Hippocampal formation (tissue), 2 donors: ENCODE measurements at regions not wholly inside any gene's neighbourhood (a gene's known extent, or its start where the extent isn't known, plus 50 kb on each side); places are given as distances from the start of the nearest gene placed in this dataset.

Experiments
- DNase-seq, 2 donors: peaks; one replicate each; lab custom pipeline; 2025; lab: John Stamatoyannopoulos, UW

DNA sequence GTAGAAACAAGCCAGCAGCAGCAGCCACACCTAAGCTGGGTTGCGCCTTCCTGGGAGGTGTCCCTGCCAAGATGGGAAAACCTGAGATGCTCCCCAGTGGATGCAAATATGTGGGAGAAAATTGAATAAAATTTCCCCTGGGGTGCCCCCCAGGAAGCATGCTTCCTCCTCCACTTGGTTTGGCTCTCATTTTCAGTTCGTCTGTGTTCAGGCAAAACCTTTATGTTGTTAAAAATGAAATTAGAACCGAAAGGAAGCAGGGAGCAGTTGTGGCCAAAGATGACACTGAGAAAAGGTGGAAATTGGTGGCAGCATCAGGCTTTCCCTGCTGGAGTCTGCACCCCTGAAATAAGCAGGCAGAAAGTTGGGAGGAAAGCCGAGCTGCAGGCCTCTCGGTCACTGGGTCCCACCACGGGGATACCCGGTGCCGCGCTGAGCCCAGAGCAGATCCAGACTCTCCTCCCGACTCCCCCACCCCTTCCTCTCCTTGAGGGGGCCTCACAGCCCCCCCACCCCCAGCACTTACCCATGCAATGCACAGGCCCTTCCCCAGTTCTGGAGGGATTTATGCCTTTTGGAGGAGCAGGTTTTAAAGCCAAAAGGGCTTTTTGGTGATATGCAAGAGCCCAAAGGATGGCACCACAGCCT is 267.7 kb upstream of the SPRED2 start:
- DNase-seq, result no peak

DNA sequence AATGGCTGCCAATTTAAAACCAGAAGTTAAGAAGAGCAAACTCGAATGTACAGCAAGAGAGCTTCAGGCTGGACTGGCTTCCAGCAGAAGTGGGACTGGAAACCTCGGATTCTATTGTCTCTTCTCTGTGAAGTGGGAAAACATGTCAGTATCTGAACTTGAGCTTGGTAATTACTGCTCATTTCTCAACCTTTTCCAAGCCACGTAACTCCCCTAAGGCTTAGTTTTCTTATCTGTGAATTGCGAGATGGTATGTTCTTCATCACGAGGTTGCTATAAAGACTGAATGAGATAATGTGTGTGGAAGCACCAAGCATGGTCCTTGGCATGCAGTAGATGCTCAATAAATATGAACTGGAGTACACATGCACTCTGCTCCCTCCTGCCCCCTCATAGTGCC is 259.4 kb upstream of the SPRED2 start:
- DNase-seq, result no peak

DNA sequence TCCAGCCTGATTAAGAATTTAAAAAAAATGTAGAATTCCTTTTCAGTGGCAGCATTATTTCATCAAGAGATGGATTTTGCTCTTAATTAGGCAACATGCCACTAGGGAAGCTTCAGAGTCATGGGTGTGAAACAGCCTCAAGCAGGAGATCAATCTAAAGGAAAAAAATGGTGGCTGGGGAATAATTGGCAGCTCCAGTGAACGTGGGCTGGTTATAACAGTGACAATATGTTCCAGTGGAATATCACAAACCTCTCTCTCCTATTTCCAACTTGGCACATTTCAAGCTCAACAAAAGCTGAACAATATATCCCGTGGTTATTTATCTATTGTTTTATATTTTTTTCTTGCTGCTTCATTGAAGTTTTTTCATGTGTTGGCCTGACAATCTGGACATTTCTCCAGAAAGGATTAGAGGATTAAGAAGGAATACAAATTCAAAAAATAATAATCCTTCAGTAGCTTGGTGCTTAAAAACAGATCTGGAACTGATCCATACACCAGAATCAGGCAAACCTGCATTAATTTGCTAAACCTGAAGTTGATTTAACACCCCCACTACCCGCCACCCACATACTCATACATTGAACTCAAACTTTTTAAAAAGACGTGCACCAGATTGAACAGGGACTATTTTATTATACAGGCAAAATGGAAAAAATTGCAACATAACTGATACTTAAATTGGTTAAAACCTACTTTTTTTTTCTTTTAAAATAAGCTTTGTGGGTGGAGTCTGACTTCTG is 255.9 kb upstream of the SPRED2 start:
- DNase-seq, result no peak

DNA sequence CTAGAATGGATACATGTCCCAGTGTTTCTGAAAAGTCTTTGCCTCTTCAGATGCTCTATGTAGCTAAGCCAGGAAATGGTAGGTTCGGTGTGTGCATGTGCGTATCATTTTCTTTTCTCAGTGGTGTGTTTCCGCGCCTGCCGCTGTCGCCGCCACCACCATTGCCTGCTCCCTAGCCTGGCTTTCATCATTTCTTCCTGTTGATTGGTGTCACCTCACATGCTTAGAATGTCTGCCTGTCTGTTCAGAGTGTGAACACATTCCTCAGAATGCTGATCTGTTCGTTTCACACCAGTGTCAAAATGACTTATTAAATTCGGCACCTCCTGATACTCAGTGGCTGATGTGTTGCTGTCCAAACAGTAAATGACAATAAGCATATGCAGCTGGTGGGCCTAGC is 255.2 kb upstream of the SPRED2 start:
- DNase-seq, result no peak

DNA sequence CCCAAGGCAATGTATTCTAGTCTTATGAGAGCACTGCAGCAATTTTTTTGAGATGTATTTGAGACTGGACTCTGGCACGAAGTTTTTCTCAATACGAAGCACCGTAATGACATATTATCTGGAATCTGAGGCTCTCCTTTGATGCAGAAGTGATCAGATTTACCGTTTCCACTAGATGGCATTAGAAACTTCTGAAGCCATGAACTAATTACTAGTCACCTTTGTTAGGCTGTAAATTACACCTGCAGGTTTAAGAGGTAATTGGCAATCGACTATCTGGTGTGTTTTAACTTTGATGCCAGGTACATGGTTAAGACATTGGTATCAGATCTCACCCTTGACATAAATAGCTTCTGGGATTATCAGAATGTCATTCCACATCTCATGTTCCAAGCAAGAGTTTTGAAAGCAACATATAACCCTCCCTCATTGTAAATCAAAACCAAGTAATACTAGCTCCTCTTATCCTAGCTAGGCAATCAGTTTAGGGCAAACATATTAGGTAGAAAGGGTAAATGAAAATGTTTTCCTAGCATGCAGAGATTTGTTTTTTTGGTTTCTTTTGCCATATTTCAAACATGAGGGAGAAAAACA is 254.6 kb upstream of the SPRED2 start:
- no peak for DNase-seq

DNA sequence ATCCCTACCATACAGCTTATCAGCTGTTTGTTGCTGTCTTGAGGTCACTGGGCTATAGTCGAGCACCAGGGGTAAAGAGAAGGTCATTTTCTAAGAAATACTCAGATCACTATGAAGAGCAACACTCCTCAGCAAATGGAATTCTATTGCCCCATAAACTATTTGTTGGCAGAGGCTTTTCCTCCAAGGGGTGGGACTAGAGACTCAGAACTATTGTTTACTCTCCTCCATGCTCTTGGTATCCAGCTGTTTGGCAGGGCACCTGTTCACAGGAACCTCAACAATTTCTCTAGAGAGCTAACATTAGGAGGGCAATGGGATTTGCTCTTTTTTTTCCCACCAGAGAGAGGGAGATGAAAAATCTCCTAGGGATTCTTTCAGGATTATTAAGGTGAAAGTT is 249.1 kb upstream of the SPRED2 start:
- DNase-seq, result no peak

DNA sequence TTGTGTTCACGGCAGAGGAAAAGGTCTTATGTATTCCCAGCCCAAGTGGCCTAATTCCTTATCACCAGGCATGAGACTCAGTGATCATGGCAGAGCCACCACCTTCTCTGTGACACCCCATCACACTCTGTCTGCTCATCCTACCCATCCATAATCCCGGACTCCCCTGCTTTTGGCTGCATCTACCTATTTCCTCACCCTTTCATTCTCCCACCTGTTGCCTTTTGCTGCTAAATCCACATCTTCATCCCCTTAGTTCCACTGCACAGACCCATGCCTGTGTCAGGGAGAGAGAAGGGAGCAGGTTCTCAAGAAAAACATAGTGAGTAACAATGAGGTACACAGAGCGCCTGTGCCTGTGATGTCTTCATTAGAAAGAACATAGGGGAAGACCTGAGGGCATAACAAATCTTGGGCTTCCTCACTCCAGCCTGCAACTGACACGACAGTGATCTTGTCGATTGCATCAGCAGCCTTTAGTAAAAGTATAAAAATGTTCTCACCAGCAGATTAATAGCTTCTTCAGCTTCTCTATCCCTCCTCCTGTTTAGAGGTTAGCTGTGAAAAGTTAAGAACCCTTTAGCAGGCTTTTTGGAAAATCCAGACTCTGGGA is 246.5 kb upstream of the SPRED2 start:
- DNase-seq, result no peak

DNA sequence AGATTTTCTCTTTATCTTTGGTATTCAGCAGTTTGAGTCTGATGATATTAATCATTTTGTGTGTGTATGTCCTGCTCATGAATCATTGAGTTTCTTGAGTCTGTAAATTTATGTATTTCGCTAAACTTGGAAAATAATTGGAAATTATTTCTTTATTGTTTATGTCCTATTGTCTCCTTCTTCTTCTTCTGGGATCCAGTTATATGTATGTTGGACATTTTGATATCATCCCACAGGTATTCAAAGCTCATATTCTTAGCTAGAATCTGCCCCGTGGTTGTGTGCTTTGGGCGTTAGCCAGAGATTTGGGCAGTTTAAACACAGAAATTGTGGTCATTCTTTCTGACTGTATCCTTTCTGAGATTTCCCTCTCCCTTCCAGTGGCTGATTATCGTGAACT is 243.0 kb upstream of the SPRED2 start:
- no peak for DNase-seq

DNA sequence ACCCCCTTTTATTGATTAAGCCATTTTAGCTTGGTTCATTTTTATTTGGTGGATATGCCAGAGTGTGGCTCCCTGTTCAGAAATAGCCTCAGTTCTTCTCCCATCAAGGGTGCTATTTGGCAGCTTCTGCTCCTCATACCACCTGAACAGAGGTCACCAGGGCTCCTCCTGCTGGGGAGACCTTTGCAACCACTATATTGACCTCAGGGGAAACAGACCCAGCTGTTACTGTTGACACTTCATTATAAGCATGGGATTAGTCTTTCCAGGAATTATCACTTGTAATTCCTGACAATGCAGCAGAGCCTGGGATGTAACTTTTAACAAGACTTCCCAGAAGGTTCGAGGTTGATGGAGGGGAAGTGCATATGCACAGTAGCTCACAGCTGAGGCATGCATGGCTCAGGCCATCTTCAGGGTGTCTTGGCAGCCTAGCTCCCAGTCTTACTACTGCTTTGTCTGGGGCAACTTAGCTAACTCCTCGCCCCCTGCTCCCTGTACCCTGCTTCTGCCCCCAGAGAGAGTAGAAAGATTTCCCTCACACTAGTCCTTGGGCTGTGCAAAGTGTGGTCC is 239.4 kb upstream of the SPRED2 start:
- no peak for DNase-seq

DNA sequence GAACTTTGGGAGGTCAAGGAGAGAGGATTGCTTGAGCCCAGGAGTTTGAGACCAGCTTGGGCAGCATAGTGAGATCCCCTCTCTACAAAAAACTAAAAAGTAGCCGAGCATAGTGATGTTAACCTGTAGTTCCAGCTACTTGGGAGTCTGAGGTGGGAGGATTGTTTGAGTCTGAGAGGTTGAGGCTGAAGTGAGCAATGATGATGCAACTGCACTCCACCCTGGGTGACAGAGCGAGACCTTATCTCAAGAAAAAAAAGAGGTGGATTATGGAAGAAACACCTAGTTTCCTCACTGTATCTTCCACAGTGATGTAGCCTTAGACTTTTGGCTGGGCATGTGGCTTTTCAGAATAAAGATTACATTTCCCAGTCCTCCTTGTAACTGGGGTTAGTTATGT is 237.2 kb upstream of the SPRED2 start:
- DNase-seq, result no peak

DNA sequence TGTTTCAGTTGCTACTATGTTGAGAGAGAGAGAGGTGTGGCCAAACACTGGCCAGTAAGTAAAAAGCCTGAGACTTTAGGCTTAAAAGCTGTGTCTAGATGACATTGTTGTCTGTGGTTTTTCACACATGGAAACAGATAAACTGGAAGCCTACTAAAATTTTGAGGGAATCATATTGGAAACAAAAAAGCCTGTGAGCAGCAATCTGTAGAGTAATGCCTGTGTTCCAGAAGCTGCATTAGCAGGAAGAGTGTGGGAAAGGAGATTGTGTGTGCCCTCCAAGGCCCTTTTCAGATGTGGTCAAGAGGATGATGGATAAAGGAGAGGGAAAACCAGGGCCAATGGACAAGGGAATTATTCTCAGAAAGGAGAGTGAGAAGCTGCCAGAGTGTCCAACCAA is 236.3 kb upstream of the SPRED2 start:
- DNase-seq, result no peak

DNA sequence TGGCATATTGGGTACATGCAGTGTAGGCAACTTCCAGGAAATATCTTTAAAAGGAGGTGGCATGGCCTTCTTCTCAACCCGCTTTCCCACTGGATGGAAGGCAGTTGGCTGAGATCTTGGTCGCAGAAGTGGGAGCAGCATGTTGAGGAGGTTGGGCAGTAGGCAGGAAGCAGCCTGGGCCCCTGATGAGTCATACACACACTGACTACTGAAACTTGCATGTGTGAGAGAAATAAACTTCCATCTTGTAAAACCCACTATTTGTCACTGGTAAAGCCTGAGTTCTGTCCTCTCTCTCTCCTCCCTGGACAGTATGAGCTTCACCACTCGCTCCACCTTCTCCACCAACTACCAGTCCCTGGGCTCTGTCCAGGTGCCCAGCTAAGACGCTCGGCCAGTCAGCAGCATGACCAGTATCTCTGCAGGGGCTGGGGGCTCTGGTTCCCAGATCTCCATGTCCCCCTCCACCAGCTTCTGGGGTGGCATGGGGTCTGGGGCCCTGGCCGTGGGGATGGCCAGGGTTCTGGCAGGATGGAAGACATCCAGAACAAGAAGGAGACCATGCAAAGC is 233.8 kb upstream of the SPRED2 start:
- no peak for DNase-seq

DNA sequence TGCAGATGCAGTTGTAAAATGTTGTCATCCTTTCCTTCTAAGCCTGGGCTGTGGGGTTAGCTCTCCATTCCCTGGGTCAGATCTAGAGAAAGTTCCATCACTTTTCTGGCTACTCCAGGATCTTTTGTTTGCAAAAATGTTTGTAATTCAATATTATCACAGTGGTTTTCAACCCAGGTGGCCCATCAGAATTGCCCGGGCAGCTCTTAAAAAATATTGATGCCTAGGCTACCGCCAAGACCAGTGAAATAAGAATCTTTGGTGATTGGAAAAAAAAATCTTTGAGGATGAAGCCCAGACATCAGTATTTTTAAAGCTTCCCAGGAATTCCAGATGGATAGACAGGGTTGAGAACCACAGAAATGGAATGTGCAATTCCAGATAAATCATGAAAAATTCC is 232.5 kb upstream of the SPRED2 start:
- DNase-seq, result no peak

DNA sequence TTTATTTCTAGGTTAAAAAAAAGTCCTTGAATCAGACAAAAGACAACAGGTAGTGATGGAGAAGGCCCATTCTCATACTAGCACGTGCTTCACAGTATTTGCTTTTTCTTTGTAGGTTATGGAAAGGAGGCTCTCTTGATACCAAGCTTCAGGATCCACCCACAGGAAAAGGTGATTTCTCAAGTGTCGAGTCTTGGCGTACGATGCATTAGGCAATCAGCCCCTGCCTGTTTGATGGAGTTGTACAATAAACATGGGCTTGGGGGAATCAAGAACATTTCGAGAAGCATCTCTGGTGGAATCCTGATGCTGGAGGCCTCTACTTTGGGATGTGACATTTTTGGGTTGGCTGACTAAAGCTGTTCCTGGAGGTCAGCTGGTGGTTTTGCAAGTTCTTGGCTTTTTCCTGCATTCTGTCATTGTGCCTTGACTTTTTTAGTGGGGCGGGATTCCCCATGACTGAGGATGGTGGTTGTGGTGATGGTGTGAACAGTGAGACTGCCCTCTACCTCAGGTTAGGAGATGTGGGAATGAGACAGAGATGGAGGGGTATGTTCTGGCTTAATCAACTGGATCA is 231.5 kb upstream of the SPRED2 start:
- no peak for DNase-seq

DNA sequence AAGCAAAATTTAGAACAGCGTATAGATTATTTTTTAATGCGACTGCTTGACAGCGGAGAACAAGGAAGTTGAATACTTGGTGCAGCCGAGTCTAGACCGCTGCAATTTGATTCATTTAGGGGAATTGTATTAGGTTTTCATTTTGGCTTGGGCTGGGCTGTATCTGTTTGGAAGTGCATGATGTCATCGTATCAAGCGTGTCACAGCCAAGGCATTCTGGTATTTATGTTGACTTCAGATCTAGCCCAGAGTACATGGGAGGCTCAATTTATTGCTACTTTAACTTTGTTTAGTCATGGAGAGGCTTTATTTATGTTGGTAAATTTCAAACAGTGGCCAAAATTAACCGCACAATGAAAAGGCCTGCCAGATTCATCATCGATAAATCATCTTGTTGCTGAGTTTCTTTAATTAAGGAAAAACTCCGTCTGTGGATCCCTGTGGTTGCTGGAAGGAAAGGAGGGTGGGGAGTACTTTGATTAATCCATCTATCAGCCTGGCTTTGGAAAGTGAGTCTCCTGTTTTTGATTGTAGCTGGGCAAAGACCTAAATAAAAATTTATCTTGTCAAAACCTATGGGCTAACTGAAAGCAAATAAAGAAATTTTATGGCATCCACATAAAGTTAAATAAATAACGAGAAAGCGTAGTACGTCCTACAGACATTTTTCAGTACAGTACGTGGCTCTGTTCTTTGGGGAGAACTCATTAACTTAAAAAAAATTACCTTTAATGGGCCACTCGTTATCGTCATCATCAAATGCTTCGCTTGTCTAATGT is 230.4 kb upstream of the SPRED2 start:
- no peak for DNase-seq

DNA sequence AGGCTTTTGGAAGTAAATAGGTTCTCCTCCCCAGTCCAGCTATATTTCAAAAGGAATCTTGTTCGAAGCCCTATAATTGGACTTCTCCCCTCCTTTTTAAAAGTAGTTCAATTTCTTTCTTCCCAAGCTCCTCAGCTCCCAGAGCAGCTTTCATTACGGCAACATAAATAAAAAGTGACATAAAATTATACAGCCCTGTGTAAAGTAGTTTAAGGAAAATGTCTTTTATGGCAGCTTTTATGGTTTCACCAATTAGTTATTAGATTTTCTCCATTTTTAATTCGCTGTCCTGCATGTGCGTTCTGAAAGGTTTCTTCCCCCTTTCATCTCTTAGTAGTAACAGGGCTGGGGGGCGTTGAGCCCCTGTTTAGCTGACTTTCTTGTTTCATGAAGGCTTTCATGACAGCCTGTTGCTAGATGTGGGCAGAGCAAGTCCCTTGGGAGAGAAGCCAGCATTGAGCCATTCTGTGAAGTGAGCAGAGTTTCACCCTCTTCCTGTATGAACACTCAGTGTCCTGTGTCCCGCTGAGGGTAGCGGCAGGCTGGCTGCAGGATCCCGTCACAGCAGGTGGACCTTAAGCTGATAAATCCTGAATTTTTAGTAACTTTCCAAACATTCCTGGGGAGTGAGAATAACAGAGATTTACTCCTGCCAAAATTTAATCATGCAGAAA is 229.7 kb upstream of the SPRED2 start:
- no peak for DNase-seq

DNA sequence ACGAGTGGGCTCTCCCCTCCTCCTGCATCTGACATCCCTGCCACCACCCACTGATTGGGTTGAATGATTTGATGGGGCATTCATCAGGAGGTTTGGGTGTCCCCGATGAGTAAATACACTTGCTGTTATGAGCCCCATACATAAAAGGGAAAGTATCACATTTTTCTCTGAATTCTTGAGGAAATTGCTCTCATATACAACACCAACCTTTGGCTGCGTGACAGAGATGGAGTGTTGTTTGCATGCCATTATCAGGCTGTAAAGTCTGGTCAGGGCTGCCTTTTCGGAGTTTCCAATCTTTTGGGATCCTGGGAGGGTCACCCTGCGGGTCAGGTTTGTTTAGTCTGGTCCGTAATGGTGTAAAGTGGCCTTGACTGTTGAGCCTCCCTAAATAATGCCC is 227.9 kb upstream of the SPRED2 start:
- no peak for DNase-seq

DNA sequence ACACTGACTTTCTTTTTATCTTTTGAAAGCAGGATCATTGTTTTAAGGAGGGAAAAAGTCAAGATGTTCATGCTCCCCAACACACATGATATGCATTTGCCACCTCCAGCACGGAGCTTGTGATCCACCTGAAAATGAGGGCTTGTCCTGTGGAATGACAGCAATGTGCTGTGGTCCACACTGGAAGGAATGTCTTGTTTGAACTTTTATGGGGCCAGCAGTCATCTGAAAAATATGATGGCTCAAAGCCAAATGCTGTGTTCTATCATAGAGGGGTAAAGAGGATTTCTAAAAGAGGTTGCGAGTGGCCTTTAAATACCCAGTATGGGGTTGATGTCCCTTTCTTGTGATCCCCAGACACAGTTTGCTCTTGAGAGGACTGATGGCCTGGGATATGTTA is 226.5 kb upstream of the SPRED2 start:
- no peak for DNase-seq

DNA sequence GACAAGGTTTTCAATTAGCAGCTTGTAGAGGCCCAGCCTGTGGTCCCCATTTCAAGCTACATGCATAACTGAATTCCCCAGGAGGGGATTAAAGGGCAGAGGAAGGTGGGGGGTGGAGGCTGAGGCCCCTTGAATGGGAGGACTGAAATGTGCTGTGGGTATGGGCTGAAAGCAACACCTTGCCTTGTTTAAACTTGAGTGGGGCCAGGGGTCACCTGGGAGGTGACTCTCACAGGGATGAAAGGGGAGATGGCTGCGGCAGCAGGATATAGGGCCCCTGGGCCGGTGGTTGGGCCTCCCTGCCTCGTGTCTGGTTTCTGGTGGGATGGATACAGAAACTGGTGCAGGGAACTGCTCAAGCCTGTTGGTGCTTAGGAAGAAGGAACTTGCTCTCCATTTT is 225.9 kb upstream of the SPRED2 start:
- DNase-seq, result no peak

DNA sequence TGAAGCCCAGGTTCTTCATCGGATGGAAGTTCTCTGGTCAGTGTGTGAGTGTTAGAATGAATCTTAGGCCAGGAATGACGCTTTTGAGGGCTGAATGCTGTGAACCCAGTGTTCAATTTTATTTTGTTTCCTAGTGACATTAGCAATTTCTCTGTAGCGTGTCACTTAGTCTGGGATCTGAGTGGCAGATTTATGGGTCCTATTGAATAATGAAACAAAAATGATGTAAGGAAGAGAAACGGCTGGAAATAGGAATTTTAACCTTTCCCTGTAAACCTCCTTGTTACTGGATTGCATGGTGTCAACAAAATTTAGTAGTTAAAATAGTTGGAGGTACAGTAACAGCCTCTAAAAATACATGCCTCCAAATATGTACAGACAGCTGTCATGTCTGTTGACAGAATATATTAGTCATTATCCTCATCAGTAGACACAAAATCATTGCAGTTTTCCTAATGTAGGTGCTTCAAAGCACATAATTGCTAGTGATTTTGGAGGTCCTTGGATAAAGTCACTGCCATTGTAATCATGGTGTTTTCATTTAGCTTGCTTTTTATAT is 223.8 kb upstream of the SPRED2 start:
- DNase-seq, result no peak
